IMR-90 (cell line): ENCODE measurements at regions not wholly inside any gene's neighbourhood (a gene's known extent, or its start where the extent isn't known, plus 50 kb on each side); places are given as distances from the start of the nearest gene placed in this dataset.
A peak's percentile ranks its signal among the peaks of the same experiment; 100 is the strongest.

Experiments
- ATAC-seq: fragments of 200-7000 bp; cut with Tn5 transposase; 2 replicates; pipeline ENCODE4 v1.9.1; 2020; ENCODE audit warnings: low read depth, mild to moderate bottlenecking, moderate library complexity
- BruUV-seq: library from RNA; stranded (reverse); fragments of 400-500 nt; replicated peaks from 2 replicates; lab custom pipeline; 2021; lab: Mats Ljungman, UMichigan
- CTCF ChIA-PET: fragments of 300-600 bp; formaldehyde crosslinking; extraction: SDS; loops from one replicate; lab custom pipeline; 2021; ENCODE audit warnings: antibody characterized with exemption; lab: Yijun Ruan, JAX
- POLR2A ChIA-PET: fragments of 300-600 bp; sonication (Branson Sonifier 250); formaldehyde crosslinking; loops from one replicate; lab custom pipeline; 2022; ENCODE audit warnings: antibody characterized with exemption; ENCODE audit not compliant: unreplicated experiment; lab: Charles Lee
- DNase-seq: peaks from one replicate; pipeline ENCODE4 v3.0.0; 2013
- H2AFZ ChIP-seq: replicated peaks from 2 replicates; pipeline ENCODE3; 2013; ENCODE audit warnings: low read length, mild to moderate bottlenecking; ENCODE audit not compliant: poor library complexity
- H2AK5ac ChIP-seq: 2 replicates; pipeline ENCODE4 v1.6.1; 2013; ENCODE audit warnings: low read depth, low read length, inconsistent platforms
- H2AK9ac ChIP-seq: replicated peaks from 2 replicates; pipeline ENCODE3; 2013; ENCODE audit warnings: mild to moderate bottlenecking, low read depth, low read length, moderate library complexity; ENCODE audit not compliant: poor library complexity
- H2BK120ac ChIP-seq: 2 replicates; pipeline ENCODE4 v1.6.1; 2013; ENCODE audit warnings: low read depth, low read length, inconsistent platforms
- H2BK15ac ChIP-seq: 3 replicates; pipeline ENCODE4 v1.6.1; 2013; ENCODE audit warnings: low read depth, low read length, inconsistent platforms
- H2BK20ac ChIP-seq: 2 replicates; pipeline ENCODE4 v1.6.1; 2013; ENCODE audit warnings: low read depth, mild to moderate bottlenecking, inconsistent platforms, low read length, moderate library complexity
- H2BK5ac ChIP-seq: 2 replicates; pipeline ENCODE4 v1.6.1; 2013; ENCODE audit warnings: mild to moderate bottlenecking, low read depth, low read length, inconsistent platforms; ENCODE audit not compliant: poor library complexity, severe bottlenecking
- H3K14ac ChIP-seq: replicated peaks from 2 replicates; pipeline ENCODE4 v1.6.1; 2013; ENCODE audit warnings: low read depth, low read length, inconsistent platforms
- H3K18ac ChIP-seq: 2 replicates; pipeline ENCODE4 v1.6.1; 2013; ENCODE audit warnings: low read depth, low read length, control low read depth
- H3K23ac ChIP-seq: 2 replicates; pipeline ENCODE4 v1.6.1; 2013; ENCODE audit warnings: low read depth, low read length, inconsistent platforms
- H3K27ac ChIP-seq: 2 replicates; pipeline ENCODE4 v1.5.1; 2013; ENCODE audit warnings: mild to moderate bottlenecking, control low read depth, low read length; ENCODE audit not compliant: insufficient read depth
- H3K27me3 ChIP-seq: 2 replicates; pipeline ENCODE4 v1.6.1; 2013; ENCODE audit warnings: low read length; ENCODE audit not compliant: control insufficient read depth, insufficient read depth
- H3K36me3 ChIP-seq: 2 replicates; pipeline ENCODE4 v1.6.1; 2013; ENCODE audit warnings: low read length, mixed read lengths; ENCODE audit not compliant: control insufficient read depth, insufficient read depth
- H3K4ac ChIP-seq: 2 replicates; pipeline ENCODE4 v1.6.1; 2013; ENCODE audit warnings: low read depth, low read length, inconsistent platforms
- H3K4me1 ChIP-seq: 2 replicates; pipeline ENCODE4 v1.6.1; 2013; ENCODE audit warnings: low read length, mixed read lengths; ENCODE audit not compliant: control insufficient read depth, insufficient read depth
- H3K4me2 ChIP-seq: 2 replicates; pipeline ENCODE4 v1.6.1; 2013; ENCODE audit warnings: low read depth, mild to moderate bottlenecking, control low read depth, low read length, moderate library complexity
- H3K4me3 ChIP-seq: 2 replicates; pipeline ENCODE4 v1.5.1; 2013; ENCODE audit warnings: low read depth, mild to moderate bottlenecking, control low read depth, low read length, moderate library complexity; ENCODE audit not compliant: insufficient read depth
- H3K56ac ChIP-seq: 2 replicates; pipeline ENCODE4 v1.6.1; 2013; ENCODE audit warnings: low read length, inconsistent platforms; ENCODE audit not compliant: insufficient read depth; ENCODE audit errors: extremely low read depth
- H3K79me1 ChIP-seq, 2 experiments: 2 replicates each; pipeline ENCODE4 v1.6.1; 2013; ENCODE audit warnings: low read length in 2 of 2, inconsistent platforms in 1 of 2, low read depth in 1 of 2
- H3K9ac ChIP-seq: 2 replicates; pipeline ENCODE4 v1.6.1; 2013; ENCODE audit warnings: low read depth, low read length, control low read depth
- H3K9me1 ChIP-seq: 2 replicates; pipeline ENCODE4 v1.6.1; 2013; ENCODE audit warnings: low read length, inconsistent platforms; ENCODE audit not compliant: insufficient read depth
- H3K9me3 ChIP-seq: 2 replicates; pipeline ENCODE4 v1.6.1; 2013; ENCODE audit warnings: low read length; ENCODE audit not compliant: control insufficient read depth, insufficient read depth
- H4K20me1 ChIP-seq: 2 replicates; pipeline ENCODE4 v1.6.1; 2013; ENCODE audit warnings: low read length, inconsistent platforms; ENCODE audit not compliant: insufficient read depth
- H4K5ac ChIP-seq: 2 replicates; pipeline ENCODE4 v1.6.1; 2013; ENCODE audit warnings: mild to moderate bottlenecking, low read depth, low read length, control low read depth
- H4K8ac ChIP-seq, 2 experiments: 2 replicates each; pipeline ENCODE4 v1.6.1; 2013; ENCODE audit warnings: low read depth in 2 of 2, low read length in 2 of 2, control low read depth in 1 of 2, inconsistent platforms in 1 of 2
- H4K91ac ChIP-seq: 2 replicates; pipeline ENCODE4 v1.6.1; 2013; ENCODE audit warnings: low read depth, low read length, inconsistent platforms; ENCODE audit not compliant: insufficient read depth
- BHLHE40 ChIP-seq: fragments of 150-350 bp; IDR thresholded peaks from 2 replicates; pipeline ENCODE4 v1.6.1; 2016; ENCODE audit warnings: mild to moderate bottlenecking, low read depth, low read length
- CEBPB ChIP-seq: IDR thresholded peaks from 2 replicates; pipeline ENCODE4 v1.6.1; 2012; ENCODE audit warnings: low read depth, low read length, improper control_type of control experiment
- CHD1 ChIP-seq: IDR thresholded peaks from 2 replicates; pipeline ENCODE4 v1.6.1; 2012; ENCODE audit warnings: low read depth, low read length, improper control_type of control experiment
- CTCF ChIP-seq: conservative IDR thresholded peaks from 2 replicates; pipeline ENCODE4 v1.5.1; 2012; ENCODE audit warnings: mild to moderate bottlenecking, low read depth, low read length, improper control_type of control experiment
- ELK1 ChIP-seq: fragments of 150-350 bp; IDR thresholded peaks from 2 replicates; pipeline ENCODE4 v1.6.1; 2016; ENCODE audit warnings: low read depth, mild to moderate bottlenecking, low read length, moderate library complexity, borderline replicate concordance
- FOS ChIP-seq: fragments of 150-350 bp; IDR thresholded peaks from 2 replicates; pipeline ENCODE4 v1.6.1; 2016; ENCODE audit warnings: low read depth, low read length
- MAFK ChIP-seq: IDR thresholded peaks from 2 replicates; pipeline ENCODE4 v1.6.1; 2012; ENCODE audit warnings: low read depth, low read length, improper control_type of control experiment
- NFE2L2 ChIP-seq: fragments of 150-350 bp; IDR thresholded peaks from 2 replicates; pipeline ENCODE4 v1.6.1; 2016; ENCODE audit warnings: low read depth, mild to moderate bottlenecking, low read length
- POLR2A ChIP-seq: IDR thresholded peaks from 2 replicates; pipeline ENCODE4 v1.6.1; 2012; ENCODE audit warnings: mild to moderate bottlenecking, low read depth, low read length
- RAD21 ChIP-seq: IDR thresholded peaks from 2 replicates; pipeline ENCODE4 v1.6.1; 2012; ENCODE audit warnings: low read length, improper control_type of control experiment
- RCOR1 ChIP-seq: IDR thresholded peaks from 2 replicates; pipeline ENCODE4 v1.6.1; 2012; ENCODE audit warnings: mild to moderate bottlenecking, low read length, improper control_type of control experiment; ENCODE audit not compliant: insufficient replicate concordance
- RFX5 ChIP-seq: IDR thresholded peaks from 2 replicates; pipeline ENCODE4 v1.8.0; 2012; ENCODE audit warnings: low read depth, mild to moderate bottlenecking, low read length, moderate library complexity
- USF2 ChIP-seq: fragments of 150-350 bp; IDR thresholded peaks from 2 replicates; pipeline ENCODE4 v1.6.1; 2017; ENCODE audit warnings: mild to moderate bottlenecking, antibody characterized with exemption, low read length, low read depth
- WGBS, 2 experiments: methylation state at CpG; one replicate each; pipeline versions ENCODE4 v1.1.5 to v1.1.7; 2013; ENCODE audit warnings: missing lambda C conversion rate in 2 of 2; ENCODE audit not compliant: insufficient read length in 1 of 2; ENCODE audit errors: extremely low coverage in 2 of 2; 5-methylcytosine and 5-hydroxymethylcytosine counted together
- dilution Hi-C: fragments of 300-500 bp; cut with HindIII; formaldehyde crosslinking; loops from one replicate; pipeline ENCODE4 v1.14.3; 2018; ENCODE audit warnings: low sequenced_read_pairs; ENCODE audit not compliant: unreplicated experiment
- in situ Hi-C: fragments of 300-500 bp; cut with MboI; formaldehyde crosslinking; loops from 3 replicates; pipeline ENCODE4 v1.14.3; 2019; ENCODE audit warnings: low sequenced_read_pairs, inconsistent platforms, mixed read lengths
- intact Hi-C: fragments of 100-400 bp; cut with micrococcal nuclease; formaldehyde crosslinking; loops from 2 replicates; pipeline ENCODE4 v1.10.0; 2022

GRCh38 chr13:51526202-51526601, 58.1 kb upstream of the WDFY2 start:
- no peak overlapping the region for H3K4me3 ChIP-seq
- H3K4me1 ChIP-seq: peaks cover 15% of the 10 kb centered on the region
- TF ChIP-seq CEBPB (no peak), RCOR1 (no peak), POLR2A (no peak), RFX5 (no peak), ELK1 (no peak), NFE2L2 (no peak), CHD1 (no peak), FOS (no peak), USF2 (no peak), BHLHE40 (no peak), RAD21 (no peak), CTCF (no peak), MAFK (no peak)
- H4K8ac ChIP-seq: peak overlapping the region; percentile 26 to 55; a peak in 3 of 4 replicates
- H4K5ac ChIP-seq: peak overlapping the region; percentile 37; the same call in 1 of the 2 replicates
- no peak overlapping the region for H3K4me2 ChIP-seq
- no peak for ATAC-seq
- peaks cover 16% of the 10 kb centered on the region for H3K9me1 ChIP-seq
- POLR2A ChIA-PET: no interaction called here
- peak overlapping the region; percentile 91 for H2BK5ac ChIP-seq
- BruUV-seq: no TSS peak
- peak overlapping the region; percentile 74 for H2AK5ac ChIP-seq
- CTCF ChIA-PET: no interaction called here
- intact Hi-C loops (no loop called here), in situ Hi-C loops (no loop called here), dilution Hi-C loops (no loop called here)
- H4K91ac ChIP-seq: peak overlapping the region; percentile 44
- H3K9me3 ChIP-seq: no peaks in the 10 kb centered on the region
- H3K4ac ChIP-seq: peak overlapping the region; percentile 64
- peak overlapping the region; percentile 88 for H2BK120ac ChIP-seq
- no CpG with 5 or more reads among the region's 3 CpGs for WGBS, 2 experiments
- H3K36me3 ChIP-seq: no peaks in the 10 kb centered on the region
- no peaks in the 10 kb centered on the region for H4K20me1 ChIP-seq
- peak overlapping the region; percentile 75 for H2BK20ac ChIP-seq
- H2AFZ ChIP-seq: peak overlapping the region; percentile 68
- H3K23ac ChIP-seq: no peak overlapping the region
- H3K56ac ChIP-seq: 0 out of 2 replicates have a peak overlapping the region, but pooled peaks have one; percentile 3
- no peak for DNase-seq
- H3K79me1 ChIP-seq: no peaks in the 10 kb centered on the region
- no peaks in the 10 kb centered on the region for H3K27me3 ChIP-seq
- no peak overlapping the region for H2AK9ac ChIP-seq
- no peak overlapping the region; the same call in 1 of the 2 replicates for H3K27ac ChIP-seq
- H3K14ac ChIP-seq: peak overlapping the region; percentile 44
- H2BK15ac ChIP-seq: peak overlapping the region; percentile 42; the same call in 1 of the 3 replicates
- no peak overlapping the region for H3K9ac ChIP-seq
- peak overlapping the region; percentile 39; the same call in 1 of the 2 replicates for H3K18ac ChIP-seq
